Thyroid gland (tissue), 4 donors: ENCODE measurements at regions not wholly inside any gene's neighbourhood (a gene's known extent, or its start where the extent isn't known, plus 50 kb on each side); places are given as distances from the start of the nearest gene placed in this dataset.

Experiments used
- DNase-seq, 2 donors: peaks; one replicate each; pipeline ENCODE4 v3.0.0-alpha.2; 2019
- H3K27ac ChIP-seq, 3 donors: fragments of 200-600 bp; sonication (generic); 1 replicate in 2 of 3; 2 replicates in 1 of 3; pipeline ENCODE4 v1.5.1; 2016 to 2019; ENCODE audit warnings: mild to moderate bottlenecking in 1 of 3, moderate library complexity in 1 of 3
- H3K27me3 ChIP-seq: fragments of 200-600 bp; sonication (generic); one replicate; pipeline ENCODE4 v1.5.1; 2019
- H3K36me3 ChIP-seq, 2 donors: fragments of 200-600 bp; sonication (generic); one replicate each; pipeline ENCODE4 v1.5.1; 2016 to 2019
- H3K4me1 ChIP-seq, 2 donors: fragments of 200-600 bp; sonication (generic); one replicate each; pipeline ENCODE4 v1.5.1; 2017 to 2019
- H3K4me3 ChIP-seq, 3 donors: fragments of 200-600 bp; sonication (generic); replicated peaks in 1 of 3; 1 replicate in 2 of 3; 2 replicates in 1 of 3; pipeline ENCODE4 v1.5.1; 2016; ENCODE audit warnings: mild to moderate bottlenecking in 1 of 3
- H3K9me3 ChIP-seq: fragments of 200-600 bp; sonication (generic); one replicate; pipeline ENCODE4 v1.5.1; 2017
- CTCF ChIP-seq, 6 experiments: fragments of 200-600 bp in 3 of 6; fragments of 450-650 bp in 3 of 6; sonication (generic) in 3 of 6; IDR thresholded peaks; one replicate each; pipeline ENCODE4 v1.5.1; 2016 to 2019; ENCODE audit warnings: antibody characterized with exemption in 6 of 6, mild to moderate bottlenecking in 2 of 6, inconsistent platforms in 1 of 6, moderate library complexity in 1 of 6
- POLR2A ChIP-seq, 2 donors: fragments of 450-650 bp; IDR thresholded peaks; one replicate each; pipeline ENCODE4 v1.6.1; 2017; ENCODE audit warnings: antibody characterized with exemption in 2 of 2, mild to moderate bottlenecking in 2 of 2, moderate library complexity in 1 of 2
- WGBS, 2 donors: methylation state at CpG; one replicate each; pipeline ENCODE4 v1.1.5; 2017; 5-methylcytosine and 5-hydroxymethylcytosine counted together
- intact Hi-C: fragments of 100-400 bp; cut with DNase I; formaldehyde crosslinking; loops from one replicate; pipeline ENCODE4 v1.15.1; 2023

DNA sequence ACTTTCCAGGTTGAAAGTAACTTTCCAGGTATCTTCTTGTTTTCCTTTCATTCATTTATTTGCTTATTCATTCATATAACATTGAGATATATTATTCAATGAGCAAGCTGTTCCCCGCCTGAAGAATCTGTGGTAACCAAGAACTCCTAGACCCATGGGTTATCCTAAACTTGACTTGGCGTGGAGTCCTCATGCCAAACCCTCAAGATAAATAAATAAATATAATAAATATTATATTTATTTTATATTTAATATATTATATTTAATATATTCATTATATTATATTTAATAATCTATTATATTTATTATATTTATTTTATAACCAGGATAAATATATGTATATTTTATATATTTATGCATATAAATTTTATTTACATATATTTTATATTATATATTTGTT is 674.8 kb downstream of the SUCLG1 start:
- no peaks in the 10 kb centered on the region for H3K9me3 ChIP-seq
- 94% methylated on average over 2 of the region's 2 CpGs for WGBS, 2 donors

GRCh38 chr2:83782122-83782521 is 677.0 kb downstream of the SUCLG1 start:
- no peaks in the 10 kb centered on the region for H3K27me3 ChIP-seq
- no peaks in the 10 kb centered on the region for H3K9me3 ChIP-seq
- H3K4me1 ChIP-seq = no peaks in the 10 kb centered on the region
- H3K27ac ChIP-seq = no peak overlapping the region
- intact Hi-C loops = no loop called here
- TF ChIP-seq POLR2A (IDR thresholded peaks at IDR 0.05) = no peak
- 70 to 73% methylated on average over 4 of the region's 4 CpGs for WGBS, 2 donors
- no peak for DNase-seq
- no peaks in the 10 kb centered on the region for H3K36me3 ChIP-seq
- H3K4me3 ChIP-seq = no peak overlapping the region

More for the DNA sequence above, 674.8 kb downstream of the SUCLG1 start:
- intact Hi-C loops = no loop called here
- H3K36me3 ChIP-seq = no peaks in the 10 kb centered on the region
- H3K27me3 ChIP-seq = no peaks in the 10 kb centered on the region
- H3K27ac ChIP-seq = no peak overlapping the region
- no peaks in the 10 kb centered on the region for H3K4me1 ChIP-seq
- H3K4me3 ChIP-seq = no peak overlapping the region
- DNase-seq = no peak
- no peak for TF ChIP-seq CTCF (IDR thresholded peaks at IDR 0.05)
- no peak for TF ChIP-seq POLR2A (IDR thresholded peaks at IDR 0.05)

DNA sequence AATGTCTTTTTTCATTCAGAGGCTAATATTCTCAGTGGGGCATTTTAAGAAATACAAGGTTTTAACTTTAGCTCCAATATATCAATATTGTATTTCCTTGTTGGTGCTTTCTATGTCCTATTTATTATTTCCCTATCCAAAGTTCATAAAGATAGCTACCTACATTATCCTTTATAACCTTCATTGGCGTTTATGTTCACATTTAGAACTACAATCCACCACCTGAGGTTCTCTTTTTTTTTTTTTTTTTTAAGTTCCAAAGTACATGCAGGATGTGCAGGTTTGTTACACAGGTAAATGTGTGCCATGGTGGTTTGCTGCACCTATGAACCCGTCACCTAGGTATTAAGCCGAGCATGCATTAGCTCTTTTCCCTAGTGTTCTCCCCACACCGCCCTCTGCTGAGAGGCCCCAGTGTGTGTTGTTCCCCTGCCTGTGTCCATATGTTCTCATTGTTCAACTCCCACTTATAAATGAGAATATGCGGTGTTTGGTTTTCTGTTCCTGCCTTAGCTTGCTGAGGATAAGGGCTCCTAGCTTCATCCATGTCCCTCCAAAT is 694.6 kb downstream of the SUCLG1 start:
- TF ChIP-seq POLR2A (IDR thresholded peaks at IDR 0.05) (no peak), CTCF (IDR thresholded peaks at IDR 0.05) (no peak)
- Histone ChIP-seq H3K9me3 (no peaks in the 10 kb centered on the region), H3K4me3 (no peak overlapping the region), H3K4me1 (no peaks in the 10 kb centered on the region), H3K27ac (no peak overlapping the region), H3K36me3 (no peaks in the 10 kb centered on the region), H3K27me3 (no peaks in the 10 kb centered on the region)
- intact Hi-C loops = no loop called here
- 83% methylated on average over 5 of the region's 5 CpGs for WGBS, 2 donors
- no peak for DNase-seq

GRCh38 chr2:83757329-83757728 is 701.8 kb downstream of the SUCLG1 start:
- whole genome bisulfite sequencing, 2 donors = 88 to 92% methylated on average over 2 of the region's 2 CpGs
- intact Hi-C loops = no loop called here
- TF ChIP-seq POLR2A (IDR thresholded peaks at IDR 0.05) (no peak), CTCF (IDR thresholded peaks at IDR 0.05) (no peak)

GRCh38 chr2:83756219-83756618 is 702.9 kb downstream of the SUCLG1 start:
- Histone ChIP-seq H3K27me3 (no peaks in the 10 kb centered on the region), H3K27ac (no peak overlapping the region), H3K4me3 (no peak overlapping the region), H3K9me3 (no peaks in the 10 kb centered on the region), H3K4me1 (no peaks in the 10 kb centered on the region), H3K36me3 (no peaks in the 10 kb centered on the region)
- intact Hi-C loops = no loop called here
- TF ChIP-seq CTCF (IDR thresholded peaks at IDR 0.05) = no peak
- no peak for TF ChIP-seq POLR2A (IDR thresholded peaks at IDR 0.05)
- WGBS, 2 donors = 85 to 92% methylated on average over 1 of the region's 1 CpG
- DNase-seq = no peak

More at GRCh38 chr2:83757329-83757728, 701.8 kb downstream of the SUCLG1 start:
- no peak overlapping the region for H3K27ac ChIP-seq
- H3K9me3 ChIP-seq = no peaks in the 10 kb centered on the region
- H3K36me3 ChIP-seq = no peaks in the 10 kb centered on the region
- DNase-seq = no peak
- no peaks in the 10 kb centered on the region for H3K4me1 ChIP-seq
- no peak overlapping the region for H3K4me3 ChIP-seq
- no peaks in the 10 kb centered on the region for H3K27me3 ChIP-seq

GRCh38 chr2:83747141-83747540 is 711.9 kb downstream of the SUCLG1 start:
- Histone ChIP-seq H3K4me1 (no peaks in the 10 kb centered on the region), H3K27ac (no peak overlapping the region), H3K9me3 (no peaks in the 10 kb centered on the region), H3K4me3 (no peak overlapping the region), H3K27me3 (no peaks in the 10 kb centered on the region), H3K36me3 (no peaks in the 10 kb centered on the region)
- no peak for DNase-seq
- TF ChIP-seq POLR2A (IDR thresholded peaks at IDR 0.05) = no peak
- no peak for TF ChIP-seq CTCF (IDR thresholded peaks at IDR 0.05)
- intact Hi-C loops = no loop called here
- WGBS, 2 donors = 86 to 89% methylated on average over 6 of the region's 6 CpGs
